AG09309 (cell line): ENCODE measurements at regions not wholly inside any gene's neighbourhood (a gene's known extent, or its start where the extent isn't known, plus 50 kb on each side); places are given as distances from the start of the nearest gene placed in this dataset.

Experiments used
- DNase-seq: peaks from one replicate; pipeline ENCODE4 v3.0.0-alpha.2; 2010; ENCODE audit warnings: low read depth
- H3K4me3 ChIP-seq: 2 replicates; pipeline ENCODE4 v1.5.1; 2011; ENCODE audit warnings: mild to moderate bottlenecking, low read depth, low read length, moderate library complexity; ENCODE audit not compliant: control insufficient read depth
- CTCF ChIP-seq: IDR thresholded peaks from 2 replicates; pipeline ENCODE4 v1.5.1; 2011; ENCODE audit warnings: mild to moderate bottlenecking, low read depth, low read length, inconsistent platforms; ENCODE audit not compliant: insufficient read depth, control insufficient read depth; ENCODE audit errors: missing control alignments

DNA sequence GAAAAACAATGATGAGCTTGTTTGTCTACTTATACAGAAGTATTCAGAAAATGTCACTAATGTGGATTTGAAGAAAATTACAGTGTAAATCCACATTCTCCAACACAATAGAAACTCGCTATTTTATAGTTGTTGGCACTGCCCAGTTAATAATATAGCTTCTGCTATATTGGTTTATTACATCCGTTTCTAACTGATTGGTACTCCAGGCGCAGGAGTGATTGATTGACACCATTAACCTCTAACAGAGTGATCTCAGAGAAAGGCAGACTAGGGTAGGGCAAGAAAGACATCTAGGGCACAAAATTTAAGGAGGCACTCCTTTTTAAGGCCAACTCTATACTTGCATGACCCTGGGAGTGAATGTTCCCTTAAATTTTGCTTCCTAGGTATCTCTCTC is 84.0 kb upstream of the MIER3 start:
- no peak for DNase-seq
- TF ChIP-seq CTCF: no peak
- H3K4me3 ChIP-seq: no peak overlapping the region

DNA sequence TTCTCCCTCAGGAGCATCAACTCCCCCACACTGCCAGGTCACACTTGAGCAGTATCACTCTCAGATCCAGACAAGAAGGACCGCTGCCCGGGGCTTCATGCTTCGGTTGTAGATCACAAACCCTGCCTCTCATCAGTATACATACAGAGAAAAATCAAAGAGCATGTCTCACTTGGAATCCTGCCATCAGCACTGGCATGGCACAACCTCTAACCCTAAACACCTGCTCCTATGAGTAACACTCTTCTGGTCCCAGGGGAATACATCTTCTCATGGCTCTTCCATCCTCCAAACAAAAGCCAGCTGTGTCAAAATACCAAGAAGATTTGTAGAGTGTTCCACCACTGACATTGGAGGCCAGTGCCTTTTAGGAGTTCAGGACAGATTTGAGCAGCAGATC is 84.8 kb upstream of the MIER3 start:
- TF ChIP-seq CTCF: no peak
- DNase-seq: no peak
- H3K4me3 ChIP-seq: no peak overlapping the region

DNA sequence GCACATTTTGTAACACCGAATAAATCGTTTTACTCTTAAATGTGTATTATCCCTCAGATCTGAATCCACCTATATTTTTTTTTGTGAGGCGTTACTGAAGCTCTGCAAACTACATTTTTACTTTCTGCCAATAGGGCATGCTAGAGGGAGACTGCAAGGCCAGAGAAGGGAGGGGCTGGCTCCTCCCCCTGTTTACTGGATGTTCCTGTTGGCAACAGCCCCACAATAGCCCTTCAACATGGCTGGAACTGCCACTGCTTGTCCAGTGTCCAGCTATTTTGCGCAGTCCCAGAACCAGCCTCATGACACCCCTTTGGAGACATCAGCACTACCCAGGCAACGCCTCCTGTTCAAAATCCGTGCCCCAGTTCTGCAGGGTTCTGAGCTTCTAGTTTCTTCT is 85.4 kb upstream of the MIER3 start:
- H3K4me3 ChIP-seq: no peak overlapping the region
- no peak for TF ChIP-seq CTCF
- DNase-seq: no peak

- no peak for TF ChIP-seq CTCF
- H3K4me3 ChIP-seq: no peak overlapping the region
- no peak for DNase-seq
These were observed 89.6 kb upstream of the MIER3 start for GRCh38 chr5:57041570-57041969.

- TF ChIP-seq CTCF: no peak
- no peak overlapping the region for H3K4me3 ChIP-seq
- DNase-seq: no peak
These were observed 90.6 kb upstream of the MIER3 start for GRCh38 chr5:57042524-57042931.

DNA sequence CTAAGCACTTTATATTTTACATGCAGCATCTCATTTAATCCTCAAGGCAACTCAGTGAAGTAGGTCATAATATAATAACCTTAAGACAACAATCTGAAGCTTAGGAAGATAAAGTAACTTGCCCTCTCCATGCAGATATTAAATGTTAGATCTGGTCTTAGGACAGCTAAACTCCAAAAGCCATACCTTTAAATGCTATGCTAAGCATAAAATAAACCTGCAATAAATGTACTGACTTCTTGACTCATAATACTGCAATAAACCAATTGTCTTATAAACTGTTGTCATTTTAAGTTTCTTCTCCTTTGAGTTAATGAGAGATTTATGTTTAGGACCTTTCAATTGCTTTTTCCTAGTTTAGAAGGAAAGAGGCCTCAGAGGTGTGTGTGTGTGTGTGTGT is 102.2 kb upstream of the MIER3 start:
- H3K4me3 ChIP-seq: no peak overlapping the region
- DNase-seq: no peak
- TF ChIP-seq CTCF: no peak

DNA sequence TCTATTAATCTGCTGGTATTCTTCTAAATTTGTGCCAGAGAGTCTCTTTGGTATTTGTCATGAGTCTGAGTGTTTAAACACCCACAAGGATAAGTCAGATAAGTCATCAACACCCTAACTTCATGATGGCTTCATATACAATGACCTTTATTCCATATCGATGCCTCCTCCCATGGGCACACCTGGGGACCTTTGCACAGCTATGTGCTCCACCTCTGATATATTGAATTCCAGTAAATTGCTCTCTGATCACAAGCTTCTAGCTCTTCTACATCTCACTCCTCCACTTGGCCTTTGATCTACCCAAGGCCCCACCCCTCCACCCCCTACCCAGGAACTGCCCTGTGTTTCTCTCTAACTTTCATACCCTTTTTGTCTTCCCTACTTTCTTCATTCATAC is 102.7 kb upstream of the MIER3 start:
- H3K4me3 ChIP-seq: no peak overlapping the region
- no peak for TF ChIP-seq CTCF
- DNase-seq: no peak
